ENCODE measurements at regions not wholly inside any gene's neighbourhood (a gene's known extent, or its start where the extent isn't known, plus 50 kb on each side); places are given as distances from the start of the nearest gene placed in this dataset.

DNA sequence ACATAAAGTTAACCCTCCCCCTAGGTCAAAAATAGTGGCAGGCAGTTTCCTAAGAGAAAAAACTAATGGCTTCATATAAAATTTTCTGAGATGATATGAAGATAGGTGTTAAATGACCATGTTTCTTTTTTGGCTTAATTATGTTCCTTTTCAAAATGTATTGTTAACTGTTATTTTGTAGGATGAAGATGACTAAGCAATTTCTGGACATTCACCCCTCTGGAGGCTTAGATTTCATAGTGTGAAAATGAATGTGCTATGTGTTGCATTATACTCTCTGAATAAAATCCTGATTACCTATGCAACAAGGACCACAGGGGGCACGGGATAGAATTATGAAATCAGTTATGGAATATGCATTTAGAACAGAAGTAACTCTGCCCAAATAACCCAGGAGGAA lies 233.5 kb downstream of the MRPS30 start:
- ChIA-PET POLR2A (no interaction called here), CTCF (interaction anchor here (0.6 kb wide), 1 partner anchor 18 kb away, joined by 6 read pairs; no protein-coding TSS in a partner anchor)
- H3K27ac ChIP-seq (ENCODE audit: extremely low read depth, low read depth, low read length): no peak overlapping the region
- H3K36me3 ChIP-seq (ENCODE audit: control insufficient read depth in 2 of 2, insufficient read depth in 1 of 2, low read length in 2 of 2): no peaks in the 10 kb centered on the region
- TF ChIP-seq ZNF202 (tag by site-specific recombination; IDR thresholded peaks at IDR 0.05; ENCODE audit: borderline replicate concordance) (no peak), ZNF501 (tag by site-specific recombination; IDR thresholded peaks at IDR 0.05) (no peak)
- no peaks in the 10 kb centered on the region; the same call in 1 of the 2 replicates for H3K9me3 ChIP-seq (ENCODE audit: control insufficient read depth, insufficient read depth, low read depth, low read length)
- no peak overlapping the region for H3K4me3 ChIP-seq (ENCODE audit: low read depth, low read length)
- H3K4me1 ChIP-seq (ENCODE audit: control insufficient read depth, insufficient read depth, low read length): no peaks in the 10 kb centered on the region

DNA sequence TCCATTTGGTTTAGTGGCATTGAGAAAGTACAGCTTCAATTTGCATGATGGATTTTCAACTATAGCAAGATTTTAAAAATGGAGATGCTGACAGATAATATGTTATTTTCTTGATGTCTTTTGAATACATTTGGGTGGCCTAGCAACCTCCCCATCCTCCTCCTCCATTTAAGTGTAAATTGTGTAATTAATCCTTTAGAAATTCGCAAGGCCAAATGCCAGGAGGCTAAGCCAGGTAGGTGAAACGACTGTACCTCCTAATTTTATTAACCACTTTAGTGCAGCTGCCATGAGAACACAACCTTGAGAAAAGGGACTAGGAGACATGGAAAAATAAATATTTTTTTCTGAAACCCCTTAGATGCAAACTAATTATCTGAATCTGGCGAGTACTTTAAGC lies 248.8 kb downstream of the MRPS30 start:
- TF ChIP-seq ZBTB17 (tag by site-specific recombination; IDR thresholded peaks at IDR 0.05): no peak
- TF ChIP-seq ZBTB8A (tag by site-specific recombination; IDR thresholded peaks at IDR 0.05): no peak
- TF ChIP-seq ZNF514 (tag by site-specific recombination; IDR thresholded peaks at IDR 0.05): no peak
- TF ChIP-seq, protein P1, sequence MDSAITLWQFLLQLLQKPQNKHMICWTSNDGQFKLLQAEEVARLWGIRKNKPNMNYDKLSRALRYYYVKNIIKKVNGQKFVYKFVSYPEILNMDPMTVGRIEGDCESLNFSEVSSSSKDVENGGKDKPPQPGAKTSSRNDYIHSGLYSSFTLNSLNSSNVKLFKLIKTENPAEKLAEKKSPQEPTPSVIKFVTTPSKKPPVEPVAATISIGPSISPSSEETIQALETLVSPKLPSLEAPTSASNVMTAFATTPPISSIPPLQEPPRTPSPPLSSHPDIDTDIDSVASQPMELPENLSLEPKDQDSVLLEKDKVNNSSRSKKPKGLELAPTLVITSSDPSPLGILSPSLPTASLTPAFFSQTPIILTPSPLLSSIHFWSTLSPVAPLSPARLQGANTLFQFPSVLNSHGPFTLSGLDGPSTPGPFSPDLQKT (IDR thresholded peaks at IDR 0.05; ENCODE audit: borderline replicate concordance, low read depth, low read length): no peak
- no peak for TF ChIP-seq ZNF501 (tag by site-specific recombination; IDR thresholded peaks at IDR 0.05)
- TF ChIP-seq, protein P2, sequence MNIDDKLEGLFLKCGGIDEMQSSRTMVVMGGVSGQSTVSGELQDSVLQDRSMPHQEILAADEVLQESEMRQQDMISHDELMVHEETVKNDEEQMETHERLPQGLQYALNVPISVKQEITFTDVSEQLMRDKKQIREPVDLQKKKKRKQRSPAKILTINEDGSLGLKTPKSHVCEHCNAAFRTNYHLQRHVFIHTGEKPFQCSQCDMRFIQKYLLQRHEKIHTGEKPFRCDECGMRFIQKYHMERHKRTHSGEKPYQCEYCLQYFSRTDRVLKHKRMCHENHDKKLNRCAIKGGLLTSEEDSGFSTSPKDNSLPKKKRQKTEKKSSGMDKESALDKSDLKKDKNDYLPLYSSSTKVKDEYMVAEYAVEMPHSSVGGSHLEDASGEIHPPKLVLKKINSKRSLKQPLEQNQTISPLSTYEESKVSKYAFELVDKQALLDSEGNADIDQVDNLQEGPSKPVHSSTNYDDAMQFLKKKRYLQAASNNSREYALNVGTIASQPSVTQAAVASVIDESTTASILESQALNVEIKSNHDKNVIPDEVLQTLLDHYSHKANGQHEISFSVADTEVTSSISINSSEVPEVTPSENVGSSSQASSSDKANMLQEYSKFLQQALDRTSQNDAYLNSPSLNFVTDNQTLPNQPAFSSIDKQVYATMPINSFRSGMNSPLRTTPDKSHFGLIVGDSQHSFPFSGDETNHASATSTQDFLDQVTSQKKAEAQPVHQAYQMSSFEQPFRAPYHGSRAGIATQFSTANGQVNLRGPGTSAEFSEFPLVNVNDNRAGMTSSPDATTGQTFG (tag by site-specific recombination; IDR thresholded peaks at IDR 0.05; ENCODE audit: borderline replicate concordance): no peak
- no peak for TF ChIP-seq REPIN1 (tag by site-specific recombination; IDR thresholded peaks at IDR 0.05; ENCODE audit: low read depth)
- TF ChIP-seq, protein P3, sequence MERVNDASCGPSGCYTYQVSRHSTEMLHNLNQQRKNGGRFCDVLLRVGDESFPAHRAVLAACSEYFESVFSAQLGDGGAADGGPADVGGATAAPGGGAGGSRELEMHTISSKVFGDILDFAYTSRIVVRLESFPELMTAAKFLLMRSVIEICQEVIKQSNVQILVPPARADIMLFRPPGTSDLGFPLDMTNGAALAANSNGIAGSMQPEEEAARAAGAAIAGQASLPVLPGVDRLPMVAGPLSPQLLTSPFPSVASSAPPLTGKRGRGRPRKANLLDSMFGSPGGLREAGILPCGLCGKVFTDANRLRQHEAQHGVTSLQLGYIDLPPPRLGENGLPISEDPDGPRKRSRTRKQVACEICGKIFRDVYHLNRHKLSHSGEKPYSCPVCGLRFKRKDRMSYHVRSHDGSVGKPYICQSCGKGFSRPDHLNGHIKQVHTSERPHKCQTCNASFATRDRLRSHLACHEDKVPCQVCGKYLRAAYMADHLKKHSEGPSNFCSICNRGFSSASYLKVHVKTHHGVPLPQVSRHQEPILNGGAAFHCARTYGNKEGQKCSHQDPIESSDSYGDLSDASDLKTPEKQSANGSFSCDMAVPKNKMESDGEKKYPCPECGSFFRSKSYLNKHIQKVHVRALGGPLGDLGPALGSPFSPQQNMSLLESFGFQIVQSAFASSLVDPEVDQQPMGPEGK (tag by site-specific recombination; IDR thresholded peaks at IDR 0.05): no peak
- no peak for TF ChIP-seq SALL2 (tag by site-specific recombination; IDR thresholded peaks at IDR 0.05; ENCODE audit: borderline replicate concordance)
- TF ChIP-seq ZNF114 (tag by site-specific recombination; IDR thresholded peaks at IDR 0.05): no peak
- no peak for TF ChIP-seq ZNF549 (tag by site-specific recombination; IDR thresholded peaks at IDR 0.05)
- no peak for TF ChIP-seq ZBTB21 (tag by site-specific recombination; IDR thresholded peaks at IDR 0.05)
- TF ChIP-seq SP7 (tag by site-specific recombination; IDR thresholded peaks at IDR 0.05): no peak
- TF ChIP-seq ZNF658 (tag by site-specific recombination; IDR thresholded peaks at IDR 0.05): no peak
- no peak for TF ChIP-seq ZNF132 (tag by site-specific recombination; IDR thresholded peaks at IDR 0.05; ENCODE audit: borderline replicate concordance)
- H3K36me3 ChIP-seq (ENCODE audit: control insufficient read depth in 2 of 2, insufficient read depth in 1 of 2, low read length in 2 of 2): no peaks in the 10 kb centered on the region
- H3K9me3 ChIP-seq (ENCODE audit: control insufficient read depth, insufficient read depth, low read depth, low read length): no peaks in the 10 kb centered on the region; the same call in 1 of the 2 replicates
- no peaks in the 10 kb centered on the region for H3K4me1 ChIP-seq (ENCODE audit: control insufficient read depth, insufficient read depth, low read length)
- no peak overlapping the region for H3K4me3 ChIP-seq (ENCODE audit: low read depth, low read length)
- ChIA-PET POLR2A (no interaction called here), CTCF (interaction anchor here (0.6 kb wide), 1 partner anchor 18 kb away, joined by 3 read pairs; no protein-coding TSS in a partner anchor)
- H3K27ac ChIP-seq (ENCODE audit: extremely low read depth, low read depth, low read length): no peak overlapping the region

DNA sequence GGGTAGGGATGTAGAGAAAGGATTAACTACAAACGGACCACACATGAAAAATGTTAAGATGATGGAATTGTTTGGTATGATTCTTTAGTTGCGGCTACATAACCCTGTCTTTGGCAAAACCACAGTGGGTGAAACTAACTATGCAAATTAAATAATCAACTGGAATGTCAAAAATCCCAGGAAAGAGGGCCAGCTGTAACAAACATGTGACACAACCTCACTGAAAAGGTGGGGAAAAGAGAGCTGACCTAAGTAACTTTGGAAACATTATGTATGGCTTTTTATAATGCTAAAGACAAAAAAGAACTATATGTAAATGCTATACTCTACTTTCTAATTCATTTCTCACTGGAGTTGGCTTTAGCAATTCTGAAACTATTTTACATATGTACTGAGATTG lies 252.0 kb downstream of the MRPS30 start:
- Histone ChIP-seq H3K4me1 (ENCODE audit: control insufficient read depth, insufficient read depth, low read length) (no peaks in the 10 kb centered on the region), H3K4me3 (ENCODE audit: low read depth, low read length) (no peak overlapping the region), H3K9me3 (ENCODE audit: control insufficient read depth, insufficient read depth, low read depth, low read length) (no peaks in the 10 kb centered on the region; the same call in 1 of the 2 replicates), H3K27ac (ENCODE audit: extremely low read depth, low read depth, low read length) (no peak overlapping the region), H3K36me3 (ENCODE audit: control insufficient read depth in 2 of 2, insufficient read depth in 1 of 2, low read length in 2 of 2) (no peaks in the 10 kb centered on the region)
- CTCF ChIA-PET: no interaction called here
- POLR2A ChIA-PET: no interaction called here
- TF ChIP-seq, protein P4, sequence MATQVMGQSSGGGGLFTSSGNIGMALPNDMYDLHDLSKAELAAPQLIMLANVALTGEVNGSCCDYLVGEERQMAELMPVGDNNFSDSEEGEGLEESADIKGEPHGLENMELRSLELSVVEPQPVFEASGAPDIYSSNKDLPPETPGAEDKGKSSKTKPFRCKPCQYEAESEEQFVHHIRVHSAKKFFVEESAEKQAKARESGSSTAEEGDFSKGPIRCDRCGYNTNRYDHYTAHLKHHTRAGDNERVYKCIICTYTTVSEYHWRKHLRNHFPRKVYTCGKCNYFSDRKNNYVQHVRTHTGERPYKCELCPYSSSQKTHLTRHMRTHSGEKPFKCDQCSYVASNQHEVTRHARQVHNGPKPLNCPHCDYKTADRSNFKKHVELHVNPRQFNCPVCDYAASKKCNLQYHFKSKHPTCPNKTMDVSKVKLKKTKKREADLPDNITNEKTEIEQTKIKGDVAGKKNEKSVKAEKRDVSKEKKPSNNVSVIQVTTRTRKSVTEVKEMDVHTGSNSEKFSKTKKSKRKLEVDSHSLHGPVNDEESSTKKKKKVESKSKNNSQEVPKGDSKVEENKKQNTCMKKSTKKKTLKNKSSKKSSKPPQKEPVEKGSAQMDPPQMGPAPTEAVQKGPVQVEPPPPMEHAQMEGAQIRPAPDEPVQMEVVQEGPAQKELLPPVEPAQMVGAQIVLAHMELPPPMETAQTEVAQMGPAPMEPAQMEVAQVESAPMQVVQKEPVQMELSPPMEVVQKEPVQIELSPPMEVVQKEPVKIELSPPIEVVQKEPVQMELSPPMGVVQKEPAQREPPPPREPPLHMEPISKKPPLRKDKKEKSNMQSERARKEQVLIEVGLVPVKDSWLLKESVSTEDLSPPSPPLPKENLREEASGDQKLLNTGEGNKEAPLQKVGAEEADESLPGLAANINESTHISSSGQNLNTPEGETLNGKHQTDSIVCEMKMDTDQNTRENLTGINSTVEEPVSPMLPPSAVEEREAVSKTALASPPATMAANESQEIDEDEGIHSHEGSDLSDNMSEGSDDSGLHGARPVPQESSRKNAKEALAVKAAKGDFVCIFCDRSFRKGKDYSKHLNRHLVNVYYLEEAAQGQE (tag by site-specific recombination; IDR thresholded peaks at IDR 0.05): no peak
- TF ChIP-seq ZNF747 (tag by site-specific recombination; IDR thresholded peaks at IDR 0.05) (no peak), ZNF311 (tag by site-specific recombination; IDR thresholded peaks at IDR 0.05; ENCODE audit: borderline replicate concordance) (no peak), TCF7L2 (IDR thresholded peaks at IDR 0.05; ENCODE audit: borderline replicate concordance, low read depth, low read length) (no peak), ZNF707 (tag by site-specific recombination; IDR thresholded peaks at IDR 0.05) (no peak)
- TF ChIP-seq, protein P5, sequence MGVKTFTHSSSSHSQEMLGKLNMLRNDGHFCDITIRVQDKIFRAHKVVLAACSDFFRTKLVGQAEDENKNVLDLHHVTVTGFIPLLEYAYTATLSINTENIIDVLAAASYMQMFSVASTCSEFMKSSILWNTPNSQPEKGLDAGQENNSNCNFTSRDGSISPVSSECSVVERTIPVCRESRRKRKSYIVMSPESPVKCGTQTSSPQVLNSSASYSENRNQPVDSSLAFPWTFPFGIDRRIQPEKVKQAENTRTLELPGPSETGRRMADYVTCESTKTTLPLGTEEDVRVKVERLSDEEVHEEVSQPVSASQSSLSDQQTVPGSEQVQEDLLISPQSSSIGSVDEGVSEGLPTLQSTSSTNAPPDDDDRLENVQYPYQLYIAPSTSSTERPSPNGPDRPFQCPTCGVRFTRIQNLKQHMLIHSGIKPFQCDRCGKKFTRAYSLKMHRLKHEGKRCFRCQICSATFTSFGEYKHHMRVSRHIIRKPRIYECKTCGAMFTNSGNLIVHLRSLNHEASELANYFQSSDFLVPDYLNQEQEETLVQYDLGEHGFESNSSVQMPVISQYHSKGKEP (tag by site-specific recombination; IDR thresholded peaks at IDR 0.05): no peak

All from HEK293 (cell line).